IMR-90 (cell line): ENCODE measurements at regions not wholly inside any gene's neighbourhood (a gene's known extent, or its start where the extent isn't known, plus 50 kb on each side); places are given as distances from the start of the nearest gene placed in this dataset.
A peak's percentile ranks its signal among the peaks of the same experiment; 100 is the strongest.

ENCODE experiments used
- ATAC-seq: fragments of 200-7000 bp; cut with Tn5 transposase; 2 replicates; pipeline ENCODE4 v1.9.1; 2020; ENCODE audit warnings: low read depth, mild to moderate bottlenecking, moderate library complexity
- BruUV-seq: library from RNA; stranded (reverse); fragments of 400-500 nt; replicated peaks from 2 replicates; lab custom pipeline; 2021; lab: Mats Ljungman, UMichigan
- CTCF ChIA-PET: fragments of 300-600 bp; formaldehyde crosslinking; extraction: SDS; loops from one replicate; lab custom pipeline; 2021; ENCODE audit warnings: antibody characterized with exemption; lab: Yijun Ruan, JAX
- POLR2A ChIA-PET: fragments of 300-600 bp; sonication (Branson Sonifier 250); formaldehyde crosslinking; loops from one replicate; lab custom pipeline; 2022; ENCODE audit warnings: antibody characterized with exemption; ENCODE audit not compliant: unreplicated experiment; lab: Charles Lee
- DNase-seq: peaks from one replicate; pipeline ENCODE4 v3.0.0; 2013
- H2AFZ ChIP-seq: replicated peaks from 2 replicates; pipeline ENCODE3; 2013; ENCODE audit warnings: low read length, mild to moderate bottlenecking; ENCODE audit not compliant: poor library complexity
- H2AK5ac ChIP-seq: 2 replicates; pipeline ENCODE4 v1.6.1; 2013; ENCODE audit warnings: low read depth, low read length, inconsistent platforms
- H2AK9ac ChIP-seq: replicated peaks from 2 replicates; pipeline ENCODE3; 2013; ENCODE audit warnings: mild to moderate bottlenecking, low read depth, low read length, moderate library complexity; ENCODE audit not compliant: poor library complexity
- H2BK120ac ChIP-seq: 2 replicates; pipeline ENCODE4 v1.6.1; 2013; ENCODE audit warnings: low read depth, low read length, inconsistent platforms
- H2BK15ac ChIP-seq: 3 replicates; pipeline ENCODE4 v1.6.1; 2013; ENCODE audit warnings: low read depth, low read length, inconsistent platforms
- H2BK20ac ChIP-seq: 2 replicates; pipeline ENCODE4 v1.6.1; 2013; ENCODE audit warnings: low read depth, mild to moderate bottlenecking, inconsistent platforms, low read length, moderate library complexity
- H2BK5ac ChIP-seq: 2 replicates; pipeline ENCODE4 v1.6.1; 2013; ENCODE audit warnings: mild to moderate bottlenecking, low read depth, low read length, inconsistent platforms; ENCODE audit not compliant: poor library complexity, severe bottlenecking
- H3K14ac ChIP-seq: replicated peaks from 2 replicates; pipeline ENCODE4 v1.6.1; 2013; ENCODE audit warnings: low read depth, low read length, inconsistent platforms
- H3K18ac ChIP-seq: 2 replicates; pipeline ENCODE4 v1.6.1; 2013; ENCODE audit warnings: low read depth, low read length, control low read depth
- H3K23ac ChIP-seq: 2 replicates; pipeline ENCODE4 v1.6.1; 2013; ENCODE audit warnings: low read depth, low read length, inconsistent platforms
- H3K27ac ChIP-seq: 2 replicates; pipeline ENCODE4 v1.5.1; 2013; ENCODE audit warnings: mild to moderate bottlenecking, control low read depth, low read length; ENCODE audit not compliant: insufficient read depth
- H3K27me3 ChIP-seq: 2 replicates; pipeline ENCODE4 v1.6.1; 2013; ENCODE audit warnings: low read length; ENCODE audit not compliant: control insufficient read depth, insufficient read depth
- H3K36me3 ChIP-seq: 2 replicates; pipeline ENCODE4 v1.6.1; 2013; ENCODE audit warnings: low read length, mixed read lengths; ENCODE audit not compliant: control insufficient read depth, insufficient read depth
- H3K4ac ChIP-seq: 2 replicates; pipeline ENCODE4 v1.6.1; 2013; ENCODE audit warnings: low read depth, low read length, inconsistent platforms
- H3K4me1 ChIP-seq: 2 replicates; pipeline ENCODE4 v1.6.1; 2013; ENCODE audit warnings: low read length, mixed read lengths; ENCODE audit not compliant: control insufficient read depth, insufficient read depth
- H3K4me2 ChIP-seq: 2 replicates; pipeline ENCODE4 v1.6.1; 2013; ENCODE audit warnings: low read depth, mild to moderate bottlenecking, control low read depth, low read length, moderate library complexity
- H3K4me3 ChIP-seq: 2 replicates; pipeline ENCODE4 v1.5.1; 2013; ENCODE audit warnings: low read depth, mild to moderate bottlenecking, control low read depth, low read length, moderate library complexity; ENCODE audit not compliant: insufficient read depth
- H3K56ac ChIP-seq: 2 replicates; pipeline ENCODE4 v1.6.1; 2013; ENCODE audit warnings: low read length, inconsistent platforms; ENCODE audit not compliant: insufficient read depth; ENCODE audit errors: extremely low read depth
- H3K79me1 ChIP-seq, 2 experiments: 2 replicates each; pipeline ENCODE4 v1.6.1; 2013; ENCODE audit warnings: low read length in 2 of 2, inconsistent platforms in 1 of 2, low read depth in 1 of 2
- H3K9ac ChIP-seq: 2 replicates; pipeline ENCODE4 v1.6.1; 2013; ENCODE audit warnings: low read depth, low read length, control low read depth
- H3K9me1 ChIP-seq: 2 replicates; pipeline ENCODE4 v1.6.1; 2013; ENCODE audit warnings: low read length, inconsistent platforms; ENCODE audit not compliant: insufficient read depth
- H3K9me3 ChIP-seq: 2 replicates; pipeline ENCODE4 v1.6.1; 2013; ENCODE audit warnings: low read length; ENCODE audit not compliant: control insufficient read depth, insufficient read depth
- H4K20me1 ChIP-seq: 2 replicates; pipeline ENCODE4 v1.6.1; 2013; ENCODE audit warnings: low read length, inconsistent platforms; ENCODE audit not compliant: insufficient read depth
- H4K5ac ChIP-seq: 2 replicates; pipeline ENCODE4 v1.6.1; 2013; ENCODE audit warnings: mild to moderate bottlenecking, low read depth, low read length, control low read depth
- H4K8ac ChIP-seq, 2 experiments: 2 replicates each; pipeline ENCODE4 v1.6.1; 2013; ENCODE audit warnings: low read depth in 2 of 2, low read length in 2 of 2, control low read depth in 1 of 2, inconsistent platforms in 1 of 2
- H4K91ac ChIP-seq: 2 replicates; pipeline ENCODE4 v1.6.1; 2013; ENCODE audit warnings: low read depth, low read length, inconsistent platforms; ENCODE audit not compliant: insufficient read depth
- CEBPB ChIP-seq: IDR thresholded peaks from 2 replicates; pipeline ENCODE4 v1.6.1; 2012; ENCODE audit warnings: low read depth, low read length, improper control_type of control experiment
- ELK1 ChIP-seq: fragments of 150-350 bp; IDR thresholded peaks from 2 replicates; pipeline ENCODE4 v1.6.1; 2016; ENCODE audit warnings: low read depth, mild to moderate bottlenecking, low read length, moderate library complexity, borderline replicate concordance
- WGBS, 2 experiments: methylation state at CpG; one replicate each; pipeline versions ENCODE4 v1.1.5 to v1.1.7; 2013; ENCODE audit warnings: missing lambda C conversion rate in 2 of 2; ENCODE audit not compliant: insufficient read length in 1 of 2; ENCODE audit errors: extremely low coverage in 2 of 2; 5-methylcytosine and 5-hydroxymethylcytosine counted together
- dilution Hi-C: fragments of 300-500 bp; cut with HindIII; formaldehyde crosslinking; loops from one replicate; pipeline ENCODE4 v1.14.3; 2018; ENCODE audit warnings: low sequenced_read_pairs; ENCODE audit not compliant: unreplicated experiment
- in situ Hi-C: fragments of 300-500 bp; cut with MboI; formaldehyde crosslinking; loops from 3 replicates; pipeline ENCODE4 v1.14.3; 2019; ENCODE audit warnings: low sequenced_read_pairs, inconsistent platforms, mixed read lengths
- intact Hi-C: fragments of 100-400 bp; cut with micrococcal nuclease; formaldehyde crosslinking; loops from 2 replicates; pipeline ENCODE4 v1.10.0; 2022
- TF ChIP-seq, protein P1 (sequence below): fragments of 150-350 bp; IDR thresholded peaks from 2 replicates; pipeline ENCODE4 v1.6.1; 2017; ENCODE audit warnings: mild to moderate bottlenecking, antibody characterized with exemption, low read length, low read depth

- whole genome bisulfite sequencing, 2 experiments, result 100% methylated on average over 1 of the region's 6 CpGs; no CpG with 5 or more reads in 1 of the 2 experiments
These were observed 127.7 kb upstream of the FOXN3 start for GRCh38 chr14:89544636-89545301.

More at GRCh38 chr14:89544636-89545301, 127.7 kb upstream of the FOXN3 start:
- POLR2A ChIA-PET, result no interaction called here
- TF ChIP-seq CEBPB (peak; percentile 66), ELK1 (no peak)
- TF ChIP-seq, protein P1, sequence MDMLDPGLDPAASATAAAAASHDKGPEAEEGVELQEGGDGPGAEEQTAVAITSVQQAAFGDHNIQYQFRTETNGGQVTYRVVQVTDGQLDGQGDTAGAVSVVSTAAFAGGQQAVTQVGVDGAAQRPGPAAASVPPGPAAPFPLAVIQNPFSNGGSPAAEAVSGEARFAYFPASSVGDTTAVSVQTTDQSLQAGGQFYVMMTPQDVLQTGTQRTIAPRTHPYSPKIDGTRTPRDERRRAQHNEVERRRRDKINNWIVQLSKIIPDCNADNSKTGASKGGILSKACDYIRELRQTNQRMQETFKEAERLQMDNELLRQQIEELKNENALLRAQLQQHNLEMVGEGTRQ, result no peak
- no TSS peak for BruUV-seq
- Histone ChIP-seq H3K18ac (no peak overlapping the region), H3K56ac (no peak overlapping the region), H4K91ac (no peak overlapping the region; the same call in 1 of the 2 replicates), H3K27me3 (no peaks in the 10 kb centered on the region), H2BK15ac (no peak overlapping the region), H3K14ac (no peak overlapping the region; the same call in 1 of the 2 replicates), H3K9ac (no peak overlapping the region), H3K23ac (no peak overlapping the region), H2BK5ac (no peak overlapping the region), H3K4ac (no peak overlapping the region; the same call in 1 of the 2 replicates), H3K27ac (no peak overlapping the region), H2BK120ac (no peak overlapping the region), H3K36me3 (peaks cover 1% of the 10 kb centered on the region; the same call in 1 of the 2 replicates), H3K4me2 (no peak overlapping the region), H4K5ac (no peak overlapping the region), H4K8ac (no peak overlapping the region), H2AK9ac (no peak overlapping the region), H3K9me1 (peaks cover 5% of the 10 kb centered on the region), H3K4me3 (no peak overlapping the region), H3K79me1 (peaks cover 15 to 39% of the 10 kb centered on the region in 2 experiments), H2AK5ac (no peak overlapping the region), H3K4me1 (peaks cover 9% of the 10 kb centered on the region), H3K9me3 (no peaks in the 10 kb centered on the region), H4K20me1 (peaks cover 2% of the 10 kb centered on the region; the same call in 1 of the 2 replicates), H2AFZ (no peak overlapping the region), H2BK20ac (0 out of 2 replicates have a peak overlapping the region, but pooled peaks have one; percentile 20)
- CTCF ChIA-PET, result interaction anchor here (0.6 to 0.8 kb wide), 2 partner anchors 370 to 1228 kb away, joined by 3 read pairs; no protein-coding TSS in a partner anchor
- in situ Hi-C loops (no loop called here), dilution Hi-C loops (no loop called here), intact Hi-C loops (loop anchor here (5.0 kb wide), 2 partner anchors 303 to 368 kb away; no protein-coding TSS in a partner anchor)
- no peak for ATAC-seq
- DNase-seq, result peak; percentile 47
